OCI-LY1 (cell line): ENCODE measurements at regions not wholly inside any gene's neighbourhood (a gene's known extent, or its start where the extent isn't known, plus 50 kb on each side); places are given as distances from the start of the nearest gene placed in this dataset.

Experiments used
- H2AFZ ChIP-seq: fragments of 200-600 bp; sonication (generic), shearing (Covaris generic); 2 replicates; pipeline ENCODE4 v1.6.0; 2014; ENCODE audit warnings: antibody characterized with exemption, mild to moderate bottlenecking, low read length
- H3F3A ChIP-seq: fragments of 200-600 bp; sonication (generic), shearing (Covaris generic); 2 replicates; pipeline ENCODE4 v1.6.0; 2014; ENCODE audit warnings: mild to moderate bottlenecking, antibody characterized with exemption, low read length, moderate library complexity; ENCODE audit not compliant: insufficient read depth
- H3K27ac ChIP-seq: fragments of 200-600 bp; sonication (generic); 2 replicates; pipeline ENCODE4 v1.5.1; 2014; ENCODE audit warnings: low read length, mixed run types, mild to moderate bottlenecking, low read depth; ENCODE audit not compliant: poor library complexity, severe bottlenecking
- H3K27me3 ChIP-seq: fragments of 200-600 bp; sonication (generic); 2 replicates; pipeline ENCODE4 v1.6.0; 2014; ENCODE audit warnings: antibody characterized with exemption, mild to moderate bottlenecking, low read length, moderate library complexity; ENCODE audit not compliant: insufficient read depth
- H3K36me3 ChIP-seq: fragments of 200-600 bp; sonication (generic); 2 replicates; pipeline ENCODE4 v1.6.1; 2014; ENCODE audit warnings: mild to moderate bottlenecking, antibody characterized with exemption, low read length, moderate library complexity, mixed read lengths; ENCODE audit not compliant: insufficient read depth
- H3K4me1 ChIP-seq: fragments of 200-600 bp; sonication (generic); 2 replicates; pipeline ENCODE4 v1.5.1; 2014; ENCODE audit warnings: mild to moderate bottlenecking, low read length, moderate library complexity; ENCODE audit not compliant: insufficient read depth, severe bottlenecking
- H3K4me2 ChIP-seq: fragments of 200-600 bp; sonication (generic), shearing (Covaris generic); 2 replicates; pipeline ENCODE4 v1.6.1; 2014; ENCODE audit warnings: low read length
- H3K4me3 ChIP-seq: fragments of 200-600 bp; sonication (generic); 2 replicates; pipeline ENCODE4 v1.5.1; 2014; ENCODE audit warnings: low read length, low read depth, mild to moderate bottlenecking, mixed read lengths; ENCODE audit not compliant: poor library complexity, severe bottlenecking
- H3K79me2 ChIP-seq: fragments of 200-600 bp; shearing (Covaris generic); 2 replicates; pipeline ENCODE4 v1.6.1; 2016; ENCODE audit warnings: mixed run types, low read length, mixed read lengths; ENCODE audit not compliant: insufficient read depth
- H3K9ac ChIP-seq: fragments of 200-600 bp; sonication (generic), shearing (Covaris generic); 2 replicates; pipeline ENCODE4 v1.6.1; 2014; ENCODE audit warnings: mild to moderate bottlenecking, low read length, mixed read lengths
- H3K9me2 ChIP-seq: fragments of 200-600 bp; sonication (generic), shearing (Covaris generic); 2 replicates; pipeline ENCODE4 v1.6.1; 2014; ENCODE audit warnings: low read depth, mild to moderate bottlenecking, low read length, mixed read lengths
- H3K9me3 ChIP-seq: fragments of 200-600 bp; shearing (Covaris generic); 2 replicates; pipeline ENCODE4 v1.6.1; 2014; ENCODE audit warnings: low read length, mixed read lengths
- H4K20me1 ChIP-seq: fragments of 200-600 bp; sonication (generic), shearing (Covaris generic); 2 replicates; pipeline ENCODE4 v1.6.0; 2016; ENCODE audit warnings: mild to moderate bottlenecking, low read length; ENCODE audit not compliant: insufficient read depth
- CTCF ChIP-seq: fragments of 200-600 bp; sonication (generic), shearing (Covaris generic); IDR thresholded peaks from 2 replicates; pipeline ENCODE4 v1.5.1; 2017; ENCODE audit warnings: mild to moderate bottlenecking, antibody characterized with exemption, low read length, moderate library complexity, mixed read lengths
- EZH2 ChIP-seq: fragments of 200-600 bp; sonication (generic), shearing (Covaris generic); IDR thresholded peaks from 2 replicates; pipeline ENCODE4 v1.8.0; 2017; ENCODE audit warnings: borderline replicate concordance, mixed run types, mild to moderate bottlenecking, antibody characterized with exemption, low read length, moderate library complexity, mixed read lengths

DNA sequence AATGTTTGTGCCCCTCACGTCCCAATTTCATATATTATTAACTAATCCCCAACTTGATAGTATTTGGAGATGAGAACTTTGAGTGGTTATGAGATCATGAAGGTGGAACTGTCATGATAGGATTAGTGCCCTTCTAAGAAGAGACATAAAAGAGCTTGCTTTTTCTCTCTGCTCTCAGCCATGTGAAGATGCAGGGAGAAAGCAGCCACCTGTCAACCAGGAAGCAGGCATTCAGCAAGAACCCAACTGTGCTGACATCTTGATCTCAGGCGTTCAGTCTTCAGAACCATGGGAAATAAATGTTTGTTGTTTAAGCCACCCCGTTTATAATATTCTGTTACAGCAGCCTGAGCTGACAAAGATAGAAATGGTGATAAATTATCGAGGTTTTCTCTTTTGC, 278.7 kb upstream of the KCNMB2 start:
- no peak overlapping the region for H2AFZ ChIP-seq
- no peaks in the 10 kb centered on the region for H3K27me3 ChIP-seq
- no peaks in the 10 kb centered on the region for H3F3A ChIP-seq
- H3K4me3 ChIP-seq = no peak overlapping the region
- no peak overlapping the region for H3K4me2 ChIP-seq
- TF ChIP-seq EZH2 = no peak
- TF ChIP-seq CTCF = no peak
- H4K20me1 ChIP-seq = no peaks in the 10 kb centered on the region
- H3K79me2 ChIP-seq = no peaks in the 10 kb centered on the region
- H3K9me3 ChIP-seq = no peaks in the 10 kb centered on the region
- H3K27ac ChIP-seq = no peak overlapping the region
- H3K4me1 ChIP-seq = no peaks in the 10 kb centered on the region
- H3K9ac ChIP-seq = no peak overlapping the region
- H3K36me3 ChIP-seq = no peaks in the 10 kb centered on the region
- H3K9me2 ChIP-seq = no peaks in the 10 kb centered on the region

DNA sequence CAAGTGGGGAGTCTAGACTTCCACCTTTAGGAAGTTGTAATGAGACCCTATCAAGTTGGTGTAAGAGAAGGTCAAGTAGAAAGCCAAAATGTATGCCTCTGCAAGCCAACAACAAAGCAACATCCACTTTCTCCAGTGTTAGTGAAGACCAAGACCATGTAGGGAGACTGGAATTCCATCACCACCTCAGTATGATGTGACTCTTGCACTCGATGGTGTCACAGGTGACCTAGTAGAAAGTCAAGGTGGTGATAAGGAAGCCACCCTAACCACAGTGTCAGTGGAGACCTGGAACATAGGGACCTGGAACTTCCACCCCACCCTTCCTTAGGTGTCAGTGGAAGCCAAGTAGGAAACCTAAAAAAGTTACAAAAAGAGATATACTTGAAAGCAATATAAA, 278.1 kb upstream of the KCNMB2 start:
- H3K36me3 ChIP-seq = no peaks in the 10 kb centered on the region
- H3K4me2 ChIP-seq = no peak overlapping the region
- no peak for TF ChIP-seq CTCF
- TF ChIP-seq EZH2 = no peak
- no peak overlapping the region for H3K9ac ChIP-seq
- no peak overlapping the region for H3K4me3 ChIP-seq
- no peaks in the 10 kb centered on the region for H3K9me2 ChIP-seq
- no peaks in the 10 kb centered on the region for H4K20me1 ChIP-seq
- H3K4me1 ChIP-seq = no peaks in the 10 kb centered on the region
- H2AFZ ChIP-seq = no peak overlapping the region
- no peaks in the 10 kb centered on the region for H3K79me2 ChIP-seq
- H3K9me3 ChIP-seq = no peaks in the 10 kb centered on the region
- H3F3A ChIP-seq = no peaks in the 10 kb centered on the region
- H3K27me3 ChIP-seq = no peaks in the 10 kb centered on the region
- no peak overlapping the region for H3K27ac ChIP-seq

DNA sequence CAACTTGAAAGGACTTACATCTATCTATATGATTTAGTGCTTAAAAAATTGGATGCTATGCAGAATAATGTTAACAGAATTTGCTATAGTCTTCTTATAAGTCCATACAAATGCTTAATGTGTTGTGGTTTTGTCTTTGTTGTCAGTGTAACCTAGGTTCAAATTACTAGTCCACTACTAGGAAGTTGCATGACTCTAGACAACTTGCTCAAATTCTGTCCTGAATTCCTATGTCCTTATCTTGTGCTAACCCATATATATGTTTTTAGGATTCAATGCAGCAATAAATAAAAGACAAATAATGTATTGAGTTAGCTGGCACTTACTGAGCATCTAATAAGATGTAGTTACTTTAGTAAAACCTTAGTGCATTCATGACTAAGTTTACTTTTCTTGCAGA, 276.5 kb upstream of the KCNMB2 start:
- H3K4me1 ChIP-seq = no peaks in the 10 kb centered on the region
- H3K9me2 ChIP-seq = no peaks in the 10 kb centered on the region
- H3K27me3 ChIP-seq = no peaks in the 10 kb centered on the region
- no peaks in the 10 kb centered on the region for H3F3A ChIP-seq
- H4K20me1 ChIP-seq = no peaks in the 10 kb centered on the region
- H3K79me2 ChIP-seq = no peaks in the 10 kb centered on the region
- no peak overlapping the region for H3K27ac ChIP-seq
- H3K36me3 ChIP-seq = no peaks in the 10 kb centered on the region
- H2AFZ ChIP-seq = no peak overlapping the region
- no peak overlapping the region for H3K9ac ChIP-seq
- H3K4me2 ChIP-seq = no peak overlapping the region
- TF ChIP-seq CTCF = no peak
- no peak for TF ChIP-seq EZH2
- H3K9me3 ChIP-seq = no peaks in the 10 kb centered on the region
- H3K4me3 ChIP-seq = no peak overlapping the region
